ENCODE measurements at regions not wholly inside any gene's neighbourhood (a gene's known extent, or its start where the extent isn't known, plus 50 kb on each side); places are given as distances from the start of the nearest gene placed in this dataset.
"Not testable (repeated sequence)": the region's sequence is repeated elsewhere in the genome, so short reads cannot be mapped to it uniquely, and the experiment has no call there.

- intact Hi-C loops (cut with DNase I): no loop called here
- no peak for DNase-seq (ENCODE audit: low spot score)
These were observed 91.3 kb upstream of the SMIM30 start for GRCh38 chr7:113209449-113210203.

DNA sequence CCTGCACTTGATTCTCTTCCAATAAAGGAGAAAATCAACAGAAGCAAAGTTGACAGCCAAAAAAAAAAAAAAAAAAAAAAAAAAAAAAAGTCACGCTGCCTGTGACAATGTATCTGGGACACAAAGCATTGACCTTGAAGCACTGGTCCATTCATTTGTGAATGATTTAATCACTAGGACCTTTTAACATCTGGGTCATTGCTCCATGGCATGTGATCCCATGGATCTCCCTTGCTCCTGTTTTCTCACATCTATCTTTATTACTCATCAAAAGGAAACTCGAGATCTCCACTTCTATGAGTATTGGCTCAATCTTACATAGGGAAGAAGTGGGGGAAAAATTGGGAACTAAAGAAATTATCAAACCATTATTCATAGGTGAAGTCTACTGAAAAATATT lies 89.6 kb upstream of the SMIM30 start:
- intact Hi-C loops (cut with DNase I): no loop called here
- no peak for DNase-seq (ENCODE audit: low spot score)

DNA sequence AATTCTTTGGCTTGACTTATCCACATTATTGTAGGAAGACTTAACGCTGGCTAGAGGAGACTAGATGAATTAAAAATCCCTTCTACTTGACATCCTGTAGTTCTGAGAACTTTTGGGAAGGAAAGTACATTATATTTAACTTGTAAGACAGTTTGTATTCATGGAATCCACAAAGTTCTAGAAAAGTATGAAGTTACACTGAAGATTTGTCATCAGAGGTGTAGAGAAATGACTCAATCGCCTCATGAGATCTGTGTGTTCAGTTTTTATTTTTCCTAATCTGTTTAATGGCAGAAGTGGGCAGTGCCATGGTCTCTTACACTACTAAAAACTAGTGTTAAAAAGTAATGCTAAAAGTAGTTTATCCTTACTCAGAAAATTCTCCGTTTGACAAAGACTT lies 89.1 kb upstream of the SMIM30 start:
- no peak for DNase-seq (ENCODE audit: low spot score)
- intact Hi-C loops (cut with DNase I): no loop called here

DNA sequence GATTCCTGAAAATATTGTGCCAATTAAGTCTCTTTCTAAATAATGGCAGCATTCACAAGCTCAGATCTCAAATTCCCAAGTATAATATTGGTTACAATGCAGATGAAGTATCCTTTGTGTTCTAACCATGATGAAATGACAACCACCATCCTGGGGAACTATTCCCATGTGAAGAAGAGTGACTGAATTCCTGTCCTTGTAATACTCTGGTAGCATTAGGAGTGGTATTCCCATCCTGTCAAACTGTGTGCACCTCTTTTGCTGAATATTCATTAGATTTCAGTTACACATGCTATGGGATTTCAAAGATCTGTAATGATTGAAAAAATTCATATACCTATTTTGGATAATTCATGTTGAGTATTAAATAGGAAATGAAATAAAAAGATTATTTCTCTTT lies 86.1 kb upstream of the SMIM30 start:
- intact Hi-C loops (cut with DNase I): no loop called here
- no peak for DNase-seq (ENCODE audit: low spot score)

DNA sequence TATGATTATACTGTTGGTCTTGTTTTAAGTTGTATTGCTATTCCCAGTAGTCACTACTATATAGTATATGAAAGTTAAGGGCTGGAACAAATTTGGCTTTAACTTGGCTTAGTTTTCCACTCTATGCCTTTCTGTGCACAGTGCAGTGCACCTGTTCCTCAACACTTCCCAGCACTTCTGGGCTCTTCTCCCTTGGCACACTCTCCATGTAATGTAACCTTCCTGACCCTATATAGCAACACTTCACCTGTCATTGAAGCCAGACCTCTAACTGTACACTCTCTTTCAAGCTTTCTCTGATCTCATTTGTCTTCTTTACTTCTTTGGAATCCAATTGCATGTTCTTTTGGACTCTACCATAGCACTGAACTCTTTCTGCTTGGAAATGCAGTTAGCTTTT lies 83.9 kb upstream of the SMIM30 start:
- intact Hi-C loops (cut with DNase I): no loop called here
- DNase-seq (ENCODE audit: low spot score): no peak

- intact Hi-C loops (cut with DNase I): no loop called here
- no peak for DNase-seq (ENCODE audit: low spot score)
These were observed 81.9 kb upstream of the SMIM30 start for GRCh38 chr7:113200281-113200680.

GRCh38 chr7:113199841-113200240 lies 81.5 kb upstream of the SMIM30 start:
- DNase-seq (ENCODE audit: low spot score): no peak
- intact Hi-C loops (cut with DNase I): no loop called here

DNA sequence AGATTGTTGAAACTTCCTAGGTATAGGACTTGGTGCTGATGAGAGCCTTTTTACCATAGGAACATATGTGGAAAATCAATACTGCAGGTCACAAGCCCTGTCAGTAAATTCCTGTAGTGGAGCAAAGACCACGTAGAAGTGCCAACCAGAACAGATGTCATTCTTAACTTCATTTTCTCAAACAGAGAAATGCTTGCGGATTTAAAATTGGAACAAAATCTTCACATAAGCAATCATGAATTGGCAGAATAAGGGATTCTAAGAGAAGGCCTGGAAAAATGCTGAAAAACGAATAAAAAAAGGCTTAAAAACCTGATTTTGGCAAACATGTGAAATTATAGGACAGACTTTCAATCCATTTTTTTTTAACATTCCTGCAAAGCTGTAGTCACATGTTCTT lies 80.8 kb upstream of the SMIM30 start:
- DNase-seq (ENCODE audit: low spot score): no peak
- intact Hi-C loops (cut with DNase I): no loop called here

- intact Hi-C loops (cut with DNase I): no loop called here
- DNase-seq (ENCODE audit: low spot score): no peak
These were observed 79.9 kb upstream of the SMIM30 start for GRCh38 chr7:113198226-113198625.

DNA sequence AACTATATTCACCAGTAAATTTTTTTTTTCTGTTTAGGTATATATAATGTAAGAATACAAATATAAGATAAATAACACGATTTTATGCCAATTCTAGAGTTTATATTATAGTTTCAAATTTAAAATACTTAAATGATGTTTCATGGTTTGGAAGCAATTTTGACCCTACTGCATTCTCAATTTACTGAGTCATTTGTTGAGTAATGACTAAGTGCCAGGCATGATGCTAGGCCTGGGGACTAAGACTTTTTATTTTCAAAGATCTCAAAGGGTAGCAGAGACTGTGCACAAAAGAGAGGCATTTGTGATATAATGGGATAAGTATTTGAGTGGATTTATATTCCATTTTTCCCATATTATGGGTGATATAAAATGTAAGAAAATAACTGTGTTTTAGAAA lies 78.9 kb upstream of the SMIM30 start:
- no peak for DNase-seq (ENCODE audit: low spot score)
- intact Hi-C loops (cut with DNase I): no loop called here

DNA sequence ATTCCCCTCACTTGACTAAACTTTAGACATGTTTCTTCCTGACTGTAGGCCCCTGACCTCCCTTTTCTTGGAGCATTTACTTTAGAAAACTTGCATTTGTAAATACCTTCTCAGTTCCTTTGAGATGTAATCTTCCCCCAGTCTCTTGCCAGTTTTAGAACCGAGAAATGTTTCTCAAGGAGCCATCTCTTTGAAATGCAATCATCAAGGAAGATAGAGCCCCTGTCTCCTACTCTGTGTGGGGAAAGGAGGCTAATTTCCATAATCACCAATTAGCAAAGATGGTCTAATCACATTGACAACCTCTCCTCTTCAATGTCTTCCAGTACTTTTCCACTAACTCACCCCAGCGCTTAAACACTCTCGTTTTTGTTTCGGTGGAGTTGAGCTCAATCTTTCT lies 70.0 kb upstream of the SMIM30 start:
- intact Hi-C loops (cut with DNase I): no loop called here
- DNase-seq (ENCODE audit: low spot score): no peak

DNA sequence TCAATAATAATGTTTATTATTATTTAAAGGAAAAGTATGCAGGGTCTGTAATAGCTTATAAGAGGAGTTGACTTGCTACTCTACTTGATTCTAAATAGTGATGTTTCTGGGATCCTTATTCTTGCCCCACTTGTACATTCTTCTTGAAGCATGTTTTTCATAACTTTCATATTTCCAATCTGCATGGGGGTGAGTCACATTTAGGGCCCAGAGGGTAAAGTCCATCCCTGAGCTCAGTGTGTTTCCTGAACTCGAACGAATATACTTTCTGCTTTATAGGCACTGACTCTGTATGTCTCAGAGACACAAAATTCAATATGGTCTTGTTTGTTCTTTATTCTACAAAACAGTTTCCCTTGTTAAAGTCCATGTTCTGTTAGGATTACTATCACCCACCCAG lies 61.0 kb upstream of the SMIM30 start:
- no peak for DNase-seq (ENCODE audit: low spot score)
- intact Hi-C loops (cut with DNase I): no loop called here

DNA sequence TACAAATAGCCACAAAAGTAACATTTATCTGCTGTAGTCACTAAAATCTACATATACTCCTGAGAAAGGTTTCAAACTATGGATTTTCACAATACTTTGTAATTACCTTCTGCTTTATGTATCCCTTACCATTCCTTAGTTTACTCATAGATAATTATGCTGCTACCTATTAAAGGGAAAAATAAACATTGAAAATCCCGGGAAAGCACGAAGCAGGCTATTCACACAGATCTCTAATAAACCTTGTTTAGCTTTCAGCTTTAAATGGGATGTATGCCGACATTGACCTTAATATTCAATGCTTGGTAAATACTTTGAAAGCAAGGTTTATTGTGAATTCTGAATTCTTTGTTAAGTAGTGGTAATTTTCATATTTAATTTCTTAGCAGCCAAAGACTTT lies 58.5 kb upstream of the SMIM30 start:
- intact Hi-C loops (cut with DNase I): no loop called here
- DNase-seq (ENCODE audit: low spot score): no peak

DNA sequence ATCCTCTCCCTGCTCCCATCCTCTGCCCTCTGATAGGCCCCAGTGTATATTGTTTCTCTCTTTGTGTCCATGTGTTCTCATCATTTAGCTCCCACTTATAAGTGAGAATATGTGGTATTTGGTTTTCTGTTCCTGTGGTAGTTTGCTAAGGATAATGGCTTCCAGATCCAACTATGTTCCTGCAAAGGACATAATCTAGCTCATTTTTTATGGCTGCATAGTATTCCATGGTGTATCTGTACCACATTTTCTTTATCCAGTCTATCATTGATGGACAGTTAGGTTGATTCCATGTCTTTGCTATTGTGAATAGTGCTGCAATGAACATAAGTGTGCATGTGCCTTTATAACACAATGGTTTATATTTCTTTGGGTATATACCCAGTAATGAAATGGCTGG lies 57.8 kb upstream of the SMIM30 start:
- intact Hi-C loops (cut with DNase I): not testable (repeated sequence)

DNA sequence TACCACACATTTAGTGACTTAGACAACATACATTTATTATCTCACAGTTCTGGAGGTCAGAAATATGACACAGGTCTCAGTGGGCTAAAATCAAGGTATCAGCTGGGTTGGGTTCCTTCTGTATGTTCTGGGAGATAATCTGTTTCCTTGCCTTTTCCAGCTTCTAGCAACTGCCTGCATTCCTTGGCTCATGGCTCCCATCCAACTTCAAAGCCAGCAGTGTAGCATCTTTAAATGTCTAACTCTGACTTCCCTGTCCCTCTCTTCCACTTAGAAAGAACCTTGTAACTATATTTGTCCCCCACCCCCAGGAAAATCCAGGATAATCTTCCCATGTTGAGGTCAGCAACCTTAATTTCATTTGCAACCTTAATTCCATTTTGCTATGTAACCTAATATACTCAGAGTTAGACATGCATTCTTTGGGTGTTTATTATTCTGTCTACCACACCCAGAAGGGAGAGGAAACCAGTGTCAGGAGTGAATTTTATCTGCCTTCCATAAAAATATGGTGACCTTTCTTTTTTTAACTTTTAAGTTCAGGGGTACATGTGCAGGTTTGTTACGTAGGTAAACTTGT lies 57.3 kb upstream of the SMIM30 start:
- DNase-seq (ENCODE audit: low spot score): no peak
- intact Hi-C loops (cut with DNase I): no loop called here

More for the DNA sequence above, 57.8 kb upstream of the SMIM30 start:
- DNase-seq (ENCODE audit: low spot score): not testable (repeated sequence)

DNA sequence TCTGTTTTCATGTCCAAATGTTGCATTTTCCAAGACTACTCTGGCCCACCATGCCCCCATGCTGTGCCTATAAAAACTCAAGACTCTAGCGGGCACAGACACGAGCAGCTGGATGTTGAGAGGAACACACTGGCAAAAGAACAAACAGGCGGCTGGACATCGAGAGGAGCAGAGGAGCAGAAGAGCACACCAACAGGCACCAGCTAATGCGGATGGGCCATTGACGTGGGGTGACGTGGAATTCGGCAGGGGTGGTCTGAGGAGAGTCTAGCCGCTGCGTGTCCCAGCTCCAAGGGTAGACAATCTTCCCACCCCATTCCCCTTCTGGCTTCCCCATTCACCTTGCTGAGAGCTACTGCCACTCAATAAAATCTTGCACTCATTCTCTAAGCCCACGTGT lies 54.4 kb upstream of the SMIM30 start:
- intact Hi-C loops (cut with DNase I): no loop called here
- DNase-seq (ENCODE audit: low spot score): no peak

DNA sequence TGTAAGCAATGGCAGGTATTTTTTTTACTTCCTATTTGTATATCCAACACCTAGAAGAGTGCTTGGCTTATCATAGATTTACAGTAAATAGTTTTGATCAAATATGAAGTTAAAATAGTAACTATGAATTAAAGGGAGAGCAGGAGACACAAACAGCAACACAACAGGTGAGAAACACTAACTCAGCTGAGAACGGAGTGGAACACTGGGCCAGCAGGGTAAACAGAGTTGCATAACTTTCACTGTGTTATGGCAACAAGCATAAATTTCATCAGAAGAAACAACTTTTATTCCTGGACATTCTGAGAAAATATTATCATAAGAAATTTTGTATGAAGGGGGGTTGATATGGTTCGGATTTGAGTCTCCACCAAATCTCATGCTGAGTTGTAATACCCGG lies 52.2 kb upstream of the SMIM30 start:
- intact Hi-C loops (cut with DNase I): no loop called here
- no peak for DNase-seq (ENCODE audit: low spot score)
